Left forelimb (tissue), 1 donor: ENCODE measurements at regions not wholly inside any gene's neighbourhood (a gene's known extent, or its start where the extent isn't known, plus 50 kb on each side); places are given as distances from the start of the nearest gene placed in this dataset.

Experiments
- DNase-seq: peaks from one replicate; pipeline ENCODE4 v3.0.0-alpha.2; 2018; ENCODE audit warnings: low spot score

GRCh38 chr21:27189870-27190269 is 223.0 kb upstream of the ADAMTS5 start:
- no peak for DNase-seq

- DNase-seq, result no peak
Measured at GRCh38 chr21:27173053-27173452, 206.2 kb upstream of the ADAMTS5 start.

GRCh38 chr21:27171707-27172106 is 204.8 kb upstream of the ADAMTS5 start:
- DNase-seq, result no peak

DNA sequence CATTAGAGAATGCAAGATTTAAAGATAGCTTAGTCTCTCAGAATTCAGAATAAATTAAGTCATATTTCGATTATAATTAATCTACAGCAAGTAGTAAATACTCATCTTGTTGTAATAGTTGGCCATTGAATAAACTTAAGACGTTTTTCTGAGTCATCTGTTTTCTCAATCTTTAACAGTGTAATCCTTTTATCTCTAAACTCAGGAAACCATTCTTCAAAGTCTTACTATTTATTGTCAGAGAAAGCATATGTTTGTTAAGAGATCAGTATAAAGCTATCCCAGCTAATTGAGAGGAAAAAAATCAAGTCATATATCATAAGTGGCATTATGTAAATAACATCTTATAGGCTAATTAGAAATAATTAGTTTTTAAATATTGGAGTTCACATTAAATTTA is 201.2 kb upstream of the ADAMTS5 start:
- no peak for DNase-seq

GRCh38 chr21:27164208-27165177 is 197.6 kb upstream of the ADAMTS5 start:
- no peak for DNase-seq

- no peak for DNase-seq
Measured at GRCh38 chr21:27158967-27159366, 192.1 kb upstream of the ADAMTS5 start.

- DNase-seq, result no peak
Measured at GRCh38 chr21:27157097-27157496, 190.2 kb upstream of the ADAMTS5 start.

DNA sequence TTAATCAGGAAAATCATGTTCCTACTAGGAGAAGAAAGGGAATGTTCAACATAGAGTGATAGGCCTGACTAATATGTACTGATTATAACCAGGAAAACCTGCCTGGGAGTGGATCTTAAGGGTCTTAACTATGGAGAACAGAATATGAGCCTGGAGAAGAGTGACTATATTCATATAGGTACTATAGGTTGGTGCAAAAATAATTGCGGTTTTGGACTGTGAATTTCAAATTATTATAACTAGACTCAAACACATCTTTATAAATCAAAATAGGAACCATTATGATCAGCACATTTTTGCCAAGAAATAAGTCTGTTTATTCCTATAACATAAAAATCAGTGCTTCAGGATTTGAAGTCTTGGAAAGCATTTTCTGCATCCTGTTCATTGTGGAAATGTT is 189.8 kb upstream of the ADAMTS5 start:
- DNase-seq, result no peak

DNA sequence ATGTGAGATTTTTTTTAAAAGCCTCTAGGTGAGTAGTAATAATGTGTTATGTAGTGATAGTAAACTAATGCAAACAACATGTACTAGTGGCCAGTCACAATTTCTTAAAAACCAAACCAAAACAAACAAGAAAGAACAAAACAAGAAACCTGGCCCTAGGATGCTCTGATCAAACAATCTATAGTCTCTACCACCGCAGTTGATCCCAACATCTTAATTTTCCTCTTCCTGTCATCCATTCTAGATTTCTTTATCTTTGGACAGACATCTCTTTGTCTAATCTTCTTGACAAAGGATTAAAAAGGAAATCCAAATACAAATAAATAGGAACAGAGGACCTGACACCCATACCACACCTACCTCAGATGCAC is 188.2 kb upstream of the ADAMTS5 start:
- no peak for DNase-seq

- DNase-seq, result no peak
Measured at GRCh38 chr21:27154451-27155129, 187.7 kb upstream of the ADAMTS5 start.

DNA sequence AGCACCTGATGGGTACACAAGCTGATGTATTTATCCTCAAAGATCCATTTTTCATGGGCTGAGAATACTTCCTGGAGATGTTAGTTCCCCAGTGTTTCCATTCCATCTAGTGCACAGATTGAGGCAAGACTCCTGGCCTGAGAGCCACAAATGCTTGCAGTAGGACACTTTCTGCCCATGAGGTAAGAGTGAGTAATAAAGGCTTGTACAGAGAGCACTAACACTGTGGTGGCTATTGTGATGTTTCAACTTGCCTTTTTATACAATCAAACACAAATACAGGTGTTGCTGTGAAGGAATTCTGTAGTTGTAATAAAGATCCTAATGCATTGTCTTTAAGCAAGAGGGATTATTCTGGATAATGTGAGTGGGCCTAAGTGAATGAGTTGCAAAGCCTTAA is 186.1 kb upstream of the ADAMTS5 start:
- no peak for DNase-seq

GRCh38 chr21:27149034-27149433 is 182.1 kb upstream of the ADAMTS5 start:
- DNase-seq, result no peak

- no peak for DNase-seq
Measured at GRCh38 chr21:27146268-27146667, 179.4 kb upstream of the ADAMTS5 start.

GRCh38 chr21:27145134-27145798 is 178.4 kb upstream of the ADAMTS5 start:
- DNase-seq, result no peak

GRCh38 chr21:27143476-27143875 is 176.6 kb upstream of the ADAMTS5 start:
- DNase-seq, result no peak

DNA sequence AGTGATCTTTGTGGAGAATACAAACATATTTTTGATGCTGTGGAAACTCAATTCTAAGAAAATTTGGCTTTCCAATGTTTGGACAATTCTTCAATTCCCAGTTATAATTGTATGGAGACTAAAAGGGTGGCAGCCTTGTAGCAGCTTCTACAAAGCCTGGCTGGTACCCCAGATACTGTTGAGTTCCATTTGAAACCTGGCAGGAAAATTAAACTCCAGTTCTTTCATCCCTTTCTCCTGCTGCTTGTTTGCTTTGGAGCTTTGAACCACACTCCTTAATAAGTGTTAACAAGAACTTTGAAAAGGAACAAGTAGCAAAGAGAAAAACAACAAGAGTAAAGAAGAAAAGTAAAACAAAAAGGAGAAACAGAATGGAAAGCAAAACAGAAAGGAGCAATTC is 172.6 kb upstream of the ADAMTS5 start:
- no peak for DNase-seq

GRCh38 chr21:27134516-27134915 is 167.6 kb upstream of the ADAMTS5 start:
- no peak for DNase-seq

DNA sequence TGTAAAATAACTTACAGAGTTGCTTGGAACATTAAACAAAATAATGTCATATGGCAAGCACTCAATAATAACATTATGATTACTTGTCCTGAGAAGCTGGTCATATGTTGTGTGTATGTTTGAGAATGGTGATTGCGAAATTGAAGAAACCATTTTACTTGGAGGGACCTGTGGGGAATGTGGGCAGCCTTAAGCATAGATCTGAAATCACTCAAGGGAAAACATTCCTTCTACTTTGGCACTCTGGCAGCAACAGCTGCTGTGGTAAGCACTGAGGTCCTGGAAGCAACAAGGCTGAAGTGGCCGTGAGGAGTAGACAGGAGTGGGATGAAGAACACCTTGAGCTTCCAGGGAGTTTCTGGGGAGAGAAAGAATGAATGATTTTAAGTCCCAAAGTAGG is 165.4 kb upstream of the ADAMTS5 start:
- DNase-seq, result no peak

GRCh38 chr21:27130154-27130553 is 163.3 kb upstream of the ADAMTS5 start:
- no peak for DNase-seq

GRCh38 chr21:27129694-27130093 is 162.8 kb upstream of the ADAMTS5 start:
- no peak for DNase-seq

- DNase-seq, result no peak
Measured at GRCh38 chr21:27129215-27129614, 162.3 kb upstream of the ADAMTS5 start.

- DNase-seq, result no peak
Measured at GRCh38 chr21:27126140-27126539, 159.3 kb upstream of the ADAMTS5 start.

DNA sequence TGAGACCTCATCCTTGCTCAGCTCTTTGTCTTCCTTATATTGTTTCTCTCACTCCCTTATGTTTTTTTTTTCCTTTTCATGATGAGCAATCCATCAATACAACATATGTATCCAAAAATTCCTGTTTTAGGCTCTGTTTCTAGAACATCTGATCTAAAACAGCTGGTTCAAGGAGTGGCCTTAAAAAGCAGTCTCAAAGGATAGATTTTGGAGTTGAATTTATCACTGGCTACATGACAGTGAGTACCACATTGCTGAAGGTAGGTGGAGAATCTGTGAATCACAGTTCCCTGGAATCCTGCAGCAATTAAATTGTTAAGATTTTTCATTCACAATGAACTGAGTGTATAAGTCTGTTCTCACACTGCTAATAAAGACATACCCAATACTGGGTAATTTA is 155.8 kb upstream of the ADAMTS5 start:
- no peak for DNase-seq
